Esophagus squamous epithelium (tissue), 4 donors: ENCODE measurements at regions not wholly inside any gene's neighbourhood (a gene's known extent, or its start where the extent isn't known, plus 50 kb on each side); places are given as distances from the start of the nearest gene placed in this dataset.

Source experiments
- CTCF ChIP-seq, 6 experiments: fragments of 450-650 bp in 4 of 6; fragments of 200-600 bp in 2 of 6; sonication (generic) in 2 of 6; IDR thresholded peaks; one replicate each; pipeline ENCODE4 v1.5.1; 2016 to 2019; ENCODE audit warnings: antibody characterized with exemption in 6 of 6, mild to moderate bottlenecking in 4 of 6, moderate library complexity in 4 of 6
- POLR2A ChIP-seq, 4 donors: fragments of 450-650 bp; IDR thresholded peaks; one replicate each; pipeline ENCODE4 v1.6.1; 2017; ENCODE audit warnings: antibody characterized with exemption in 4 of 4, mild to moderate bottlenecking in 4 of 4, moderate library complexity in 3 of 4

DNA sequence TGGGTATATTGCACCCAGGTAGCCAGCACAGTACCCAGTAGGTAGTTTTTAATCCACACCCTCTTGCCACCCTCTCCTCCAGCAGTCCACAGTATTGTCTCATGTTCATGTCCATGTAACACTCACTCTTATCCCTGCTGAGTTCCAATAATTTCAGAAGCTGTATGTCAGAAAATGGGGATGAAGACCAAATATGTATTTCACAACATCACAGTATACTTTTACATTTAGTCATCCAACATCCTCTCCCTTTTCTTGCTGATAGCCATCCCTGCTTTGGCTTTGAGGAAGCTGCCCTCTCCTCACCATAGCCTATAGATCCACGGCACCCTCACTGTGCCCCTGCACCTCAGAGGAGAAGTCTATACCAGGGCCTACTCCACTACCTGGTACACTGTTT lies 126.0 kb upstream of the LDB2 start:
- no peak for TF ChIP-seq CTCF (IDR thresholded peaks at IDR 0.05)
- TF ChIP-seq POLR2A (IDR thresholded peaks at IDR 0.05) = no peak
